GM06990 (cell line): ENCODE measurements at regions not wholly inside any gene's neighbourhood (a gene's known extent, or its start where the extent isn't known, plus 50 kb on each side); places are given as distances from the start of the nearest gene placed in this dataset.

ENCODE experiments used
- DNase-seq: peaks from one replicate; pipeline ENCODE4 v3.0.0-alpha.2; 2011; ENCODE audit not compliant: insufficient read length; ENCODE audit errors: extremely low read depth
- H3K27me3 ChIP-seq: replicated peaks from 2 replicates; pipeline ENCODE4 v1.6.0; 2011; ENCODE audit warnings: low read length; ENCODE audit not compliant: control insufficient read depth, insufficient read depth
- H3K36me3 ChIP-seq: 2 replicates; pipeline ENCODE4 v1.5.1; 2011; ENCODE audit warnings: low read length; ENCODE audit not compliant: control insufficient read depth, insufficient read depth
- H3K4me3 ChIP-seq: replicated peaks from 2 replicates; pipeline ENCODE4 v1.5.1; 2011; ENCODE audit warnings: low read depth, mild to moderate bottlenecking, control low read depth, low read length
- TF ChIP-seq, protein P1 (sequence below): IDR thresholded peaks from 2 replicates; pipeline ENCODE4 v1.5.1; 2011; ENCODE audit warnings: low read length, control low read depth, mild to moderate bottlenecking, inconsistent platforms; ENCODE audit not compliant: insufficient read depth, poor library complexity, severe bottlenecking

DNA sequence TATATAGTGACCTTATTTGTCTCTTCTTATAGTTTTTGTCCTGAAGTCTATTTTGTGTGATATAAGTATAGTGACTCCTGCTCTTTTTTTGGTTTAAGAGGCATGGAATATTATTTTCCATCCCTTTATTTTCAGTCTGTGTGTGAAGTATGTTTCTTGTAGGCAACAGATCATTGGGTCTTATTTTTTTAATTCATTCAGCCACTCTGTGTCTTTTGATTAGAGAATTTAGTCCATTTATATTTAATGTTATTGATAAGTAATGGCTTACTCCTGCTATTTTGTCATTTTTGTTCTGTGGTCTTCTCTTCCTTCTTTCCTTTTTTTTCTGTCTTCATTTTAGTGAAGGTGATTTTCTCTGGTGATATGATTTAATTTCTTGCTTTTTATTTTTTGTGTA is 51.4 kb upstream of the TOP1 start:
- Histone ChIP-seq H3K36me3 (no peaks in the 10 kb centered on the region), H3K4me3 (no peak overlapping the region), H3K27me3 (no peaks in the 10 kb centered on the region)
- TF ChIP-seq, protein P1, sequence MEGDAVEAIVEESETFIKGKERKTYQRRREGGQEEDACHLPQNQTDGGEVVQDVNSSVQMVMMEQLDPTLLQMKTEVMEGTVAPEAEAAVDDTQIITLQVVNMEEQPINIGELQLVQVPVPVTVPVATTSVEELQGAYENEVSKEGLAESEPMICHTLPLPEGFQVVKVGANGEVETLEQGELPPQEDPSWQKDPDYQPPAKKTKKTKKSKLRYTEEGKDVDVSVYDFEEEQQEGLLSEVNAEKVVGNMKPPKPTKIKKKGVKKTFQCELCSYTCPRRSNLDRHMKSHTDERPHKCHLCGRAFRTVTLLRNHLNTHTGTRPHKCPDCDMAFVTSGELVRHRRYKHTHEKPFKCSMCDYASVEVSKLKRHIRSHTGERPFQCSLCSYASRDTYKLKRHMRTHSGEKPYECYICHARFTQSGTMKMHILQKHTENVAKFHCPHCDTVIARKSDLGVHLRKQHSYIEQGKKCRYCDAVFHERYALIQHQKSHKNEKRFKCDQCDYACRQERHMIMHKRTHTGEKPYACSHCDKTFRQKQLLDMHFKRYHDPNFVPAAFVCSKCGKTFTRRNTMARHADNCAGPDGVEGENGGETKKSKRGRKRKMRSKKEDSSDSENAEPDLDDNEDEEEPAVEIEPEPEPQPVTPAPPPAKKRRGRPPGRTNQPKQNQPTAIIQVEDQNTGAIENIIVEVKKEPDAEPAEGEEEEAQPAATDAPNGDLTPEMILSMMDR = no peak
- DNase-seq = no peak

DNA sequence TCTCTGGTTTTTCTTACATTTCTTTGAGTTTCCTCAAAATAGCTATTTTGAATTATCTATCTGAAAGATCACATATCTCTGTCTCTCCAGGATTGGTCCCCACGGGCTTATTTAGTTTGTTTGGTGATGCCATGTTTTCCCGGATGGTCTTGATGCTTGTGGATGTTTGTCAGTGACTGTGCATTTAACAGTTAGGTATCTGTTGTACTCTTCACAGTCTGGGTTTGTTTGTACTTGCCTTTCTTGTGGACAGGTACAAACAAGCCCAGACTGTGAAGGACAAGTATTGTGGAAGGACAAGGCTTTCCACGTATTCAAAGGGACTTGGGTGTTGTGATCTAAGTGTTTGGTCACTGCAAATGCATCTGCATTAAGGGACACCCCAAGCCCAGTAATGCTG is 49.9 kb upstream of the TOP1 start:
- DNase-seq = no peak
- Histone ChIP-seq H3K36me3 (no peaks in the 10 kb centered on the region), H3K4me3 (no peak overlapping the region), H3K27me3 (no peaks in the 10 kb centered on the region)
- TF ChIP-seq, protein P1 = no peak
